Hepatocyte (in vitro differentiated cells): ENCODE measurements at regions not wholly inside any gene's neighbourhood (a gene's known extent, or its start where the extent isn't known, plus 50 kb on each side); places are given as distances from the start of the nearest gene placed in this dataset.

Source experiments
- DNase-seq: peaks from one replicate; pipeline ENCODE4 v3.0.0-alpha.2; 2016; ENCODE audit warnings: low spot score
- H2AFZ ChIP-seq: fragments of 200-600 bp; sonication (generic); 2 replicates; pipeline ENCODE4 v1.6.0; 2016; ENCODE audit warnings: antibody characterized with exemption, mild to moderate bottlenecking
- H3K27ac ChIP-seq: fragments of 200-600 bp; sonication (generic); 2 replicates; pipeline ENCODE4 v1.5.1; 2016; ENCODE audit warnings: mild to moderate bottlenecking
- H3K27me3 ChIP-seq: fragments of 200-600 bp; sonication (generic); 2 replicates; pipeline ENCODE4 v1.6.1; 2016
- H3K36me3 ChIP-seq: fragments of 200-600 bp; sonication (generic); replicated peaks from 2 replicates; pipeline ENCODE4 v1.5.1; 2016; ENCODE audit warnings: low read depth; ENCODE audit not compliant: insufficient read depth
- H3K4me1 ChIP-seq: fragments of 200-600 bp; sonication (generic); 2 replicates; pipeline ENCODE4 v1.5.1; 2016; ENCODE audit warnings: mild to moderate bottlenecking, moderate library complexity; ENCODE audit not compliant: insufficient read depth
- H3K4me2 ChIP-seq: fragments of 200-600 bp; sonication (generic); 2 replicates; pipeline ENCODE4 v1.6.0; 2016
- H3K4me3 ChIP-seq: fragments of 200-600 bp; sonication (generic); 2 replicates; pipeline ENCODE4 v1.5.1; 2016; ENCODE audit warnings: mild to moderate bottlenecking
- H3K79me2 ChIP-seq: fragments of 200-600 bp; sonication (generic); 2 replicates; pipeline ENCODE4 v1.6.0; 2017; ENCODE audit warnings: mild to moderate bottlenecking
- H3K9me2 ChIP-seq: fragments of 200-600 bp; sonication (generic); replicated peaks from 2 replicates; pipeline ENCODE4 v1.6.0; 2017; ENCODE audit warnings: mild to moderate bottlenecking; ENCODE audit not compliant: insufficient read depth
- H3K9me3 ChIP-seq: fragments of 200-600 bp; sonication (generic); 2 replicates; pipeline ENCODE4 v1.5.1; 2016; ENCODE audit warnings: low read depth, mild to moderate bottlenecking
- H4K20me1 ChIP-seq: fragments of 200-600 bp; sonication (generic); 2 replicates; pipeline ENCODE4 v1.6.0; 2016; ENCODE audit warnings: mild to moderate bottlenecking; ENCODE audit not compliant: insufficient read depth, poor library complexity, severe bottlenecking
- CTCF ChIP-seq: fragments of 200-600 bp; sonication (generic); IDR thresholded peaks from 2 replicates; pipeline ENCODE4 v1.5.1; 2016; ENCODE audit warnings: antibody characterized with exemption, mild to moderate bottlenecking; ENCODE audit not compliant: poor library complexity
- EZH2 ChIP-seq: fragments of 200-600 bp; sonication (generic); IDR thresholded peaks from 2 replicates; pipeline ENCODE4 v1.6.1; 2016; ENCODE audit warnings: antibody characterized with exemption, mild to moderate bottlenecking, borderline replicate concordance
- EZH2phosphoT487 ChIP-seq: fragments of 200-600 bp; sonication (generic); IDR thresholded peaks from one replicate; pipeline ENCODE4 v1.6.1; 2018; ENCODE audit warnings: antibody characterized with exemption, mild to moderate bottlenecking, low read depth, moderate library complexity; ENCODE audit not compliant: unreplicated experiment, severe bottlenecking
- WGBS: methylation state at CpG from one replicate; pipeline ENCODE4 v1.1.6; 2016; ENCODE audit warnings: low lambda C conversion rate; ENCODE audit errors: missing lambda C conversion rate; 5-methylcytosine and 5-hydroxymethylcytosine counted together

GRCh38 chr18:2179498-2180183 is 391.7 kb downstream of the METTL4 start:
- Histone ChIP-seq H3K27me3 (no peaks in the 10 kb centered on the region), H4K20me1 (no peaks in the 10 kb centered on the region), H3K36me3 (no peaks in the 10 kb centered on the region), H2AFZ (no peak overlapping the region), H3K4me1 (no peaks in the 10 kb centered on the region), H3K4me2 (no peak overlapping the region), H3K4me3 (no peak overlapping the region), H3K27ac (no peak overlapping the region), H3K9me3 (no peaks in the 10 kb centered on the region), H3K9me2 (no peaks in the 10 kb centered on the region), H3K79me2 (no peaks in the 10 kb centered on the region)
- DNase-seq, result no peak
- TF ChIP-seq CTCF, result no peak
- TF ChIP-seq EZH2, result no peak
- TF ChIP-seq EZH2phosphoT487, result no peak
- WGBS, result 88% methylated on average over 8 of the region's 8 CpGs

- no peak overlapping the region for H3K27ac ChIP-seq
- H3K27me3 ChIP-seq, result no peaks in the 10 kb centered on the region
- no peak overlapping the region for H2AFZ ChIP-seq
- no peak overlapping the region for H3K4me2 ChIP-seq
- H3K79me2 ChIP-seq, result no peaks in the 10 kb centered on the region
- H3K36me3 ChIP-seq, result no peaks in the 10 kb centered on the region
- WGBS, result 94% methylated on average over 1 of the region's 1 CpG
- no peak for TF ChIP-seq EZH2
- TF ChIP-seq CTCF, result no peak
- TF ChIP-seq EZH2phosphoT487, result no peak
- no peaks in the 10 kb centered on the region for H3K9me2 ChIP-seq
- H3K4me3 ChIP-seq, result no peak overlapping the region
- no peaks in the 10 kb centered on the region for H4K20me1 ChIP-seq
- no peak for DNase-seq
- H3K9me3 ChIP-seq, result no peaks in the 10 kb centered on the region
- no peaks in the 10 kb centered on the region for H3K4me1 ChIP-seq
Measured at GRCh38 chr18:2180586-2180985, 390.7 kb downstream of the METTL4 start.

GRCh38 chr18:2183432-2183831 is 387.9 kb downstream of the METTL4 start:
- Histone ChIP-seq H3K4me2 (no peak overlapping the region), H4K20me1 (no peaks in the 10 kb centered on the region), H3K9me2 (no peaks in the 10 kb centered on the region), H3K9me3 (no peaks in the 10 kb centered on the region), H3K36me3 (no peaks in the 10 kb centered on the region), H3K4me3 (no peak overlapping the region), H3K79me2 (no peaks in the 10 kb centered on the region), H2AFZ (no peak overlapping the region), H3K27me3 (no peaks in the 10 kb centered on the region), H3K27ac (no peak overlapping the region), H3K4me1 (no peaks in the 10 kb centered on the region)
- WGBS, result 90% methylated on average over 5 of the region's 5 CpGs
- TF ChIP-seq EZH2 (no peak), EZH2phosphoT487 (no peak), CTCF (no peak)
- DNase-seq, result no peak
